Ishikawa (cell line): ENCODE measurements at regions not wholly inside any gene's neighbourhood (a gene's known extent, or its start where the extent isn't known, plus 50 kb on each side); places are given as distances from the start of the nearest gene placed in this dataset.

ENCODE experiments used
- CEBPB ChIP-seq: IDR thresholded peaks from 2 replicates; pipeline ENCODE4 v1.6.1; 2012
- CREB1 ChIP-seq: IDR thresholded peaks from 2 replicates; pipeline ENCODE4 v1.6.1; 2012; ENCODE audit warnings: low read depth
- EGR1 ChIP-seq: IDR thresholded peaks from 2 replicates; pipeline ENCODE4 v1.6.1; 2012
- EP300 ChIP-seq: IDR thresholded peaks from 2 replicates; pipeline ENCODE4 v1.6.1; 2012; ENCODE audit warnings: borderline replicate concordance
- FOXM1 ChIP-seq: IDR thresholded peaks from 2 replicates; pipeline ENCODE4 v1.6.1; 2012; ENCODE audit warnings: low read depth, borderline replicate concordance
- MAX ChIP-seq: IDR thresholded peaks from 2 replicates; pipeline ENCODE4 v1.6.1; 2012
- NFIC ChIP-seq: IDR thresholded peaks from 2 replicates; pipeline ENCODE4 v1.6.1; 2012
- RAD21 ChIP-seq: IDR thresholded peaks from 2 replicates; pipeline ENCODE4 v1.6.1; 2012; ENCODE audit warnings: low read depth
- REST ChIP-seq: IDR thresholded peaks from 2 replicates; pipeline ENCODE4 v1.6.1; 2012; ENCODE audit warnings: low read depth, mild to moderate bottlenecking
- TAF1 ChIP-seq: IDR thresholded peaks from 2 replicates; pipeline ENCODE4 v1.6.1; 2012; ENCODE audit warnings: low read depth, mild to moderate bottlenecking
- TCF12 ChIP-seq: IDR thresholded peaks from 2 replicates; pipeline ENCODE4 v1.6.1; 2012; ENCODE audit warnings: low read depth
- TEAD4 ChIP-seq: IDR thresholded peaks from 2 replicates; pipeline ENCODE4 v1.6.1; 2012
- USF1 ChIP-seq: IDR thresholded peaks from 2 replicates; pipeline ENCODE4 v1.6.1; 2012
- YY1 ChIP-seq: IDR thresholded peaks from 2 replicates; pipeline ENCODE4 v1.6.1; 2012; ENCODE audit warnings: low read depth
- ZBTB7A ChIP-seq: IDR thresholded peaks from 2 replicates; pipeline ENCODE4 v1.6.1; 2012; ENCODE audit warnings: low read depth

- TF ChIP-seq EP300 (no peak), YY1 (no peak), USF1 (no peak), TAF1 (no peak), MAX (no peak), RAD21 (no peak), FOXM1 (no peak), CREB1 (no peak), REST (no peak), CEBPB (no peak), ZBTB7A (no peak)
Observed at GRCh38 chr9:107782789-107783188, 293.2 kb upstream of the KLF4 start.

- TF ChIP-seq NFIC (no peak), REST (no peak), CEBPB (no peak), ZBTB7A (no peak), TEAD4 (no peak), TCF12 (no peak), FOXM1 (no peak), TAF1 (no peak), MAX (no peak), EGR1 (no peak)
Observed at GRCh38 chr9:107782381-107782780, 292.8 kb upstream of the KLF4 start.

- TF ChIP-seq MAX, result no peak
- no peak for TF ChIP-seq YY1
- TF ChIP-seq FOXM1, result no peak
- no peak for TF ChIP-seq TAF1
- no peak for TF ChIP-seq EP300
- no peak for TF ChIP-seq TEAD4
- no peak for TF ChIP-seq CREB1
- no peak for TF ChIP-seq ZBTB7A
- TF ChIP-seq CEBPB, result no peak
- no peak for TF ChIP-seq NFIC
- TF ChIP-seq TCF12, result no peak
- TF ChIP-seq REST, result no peak
- no peak for TF ChIP-seq RAD21
- TF ChIP-seq USF1, result no peak
- TF ChIP-seq EGR1, result no peak
Observed at GRCh38 chr9:107780960-107781359, 291.4 kb upstream of the KLF4 start.

- TF ChIP-seq TCF12 (no peak), REST (no peak), USF1 (no peak), MAX (no peak), EGR1 (no peak), YY1 (no peak), TAF1 (no peak), RAD21 (no peak), FOXM1 (no peak), EP300 (no peak), CEBPB (no peak), TEAD4 (no peak), NFIC (no peak), ZBTB7A (no peak), CREB1 (no peak)
Observed at GRCh38 chr9:107779731-107780130, 290.2 kb upstream of the KLF4 start.
